T-helper 2 cell treated with Interferon-gamma antibody and Interleukin-4, amounts not matched to agents 5 μg/mL and 100 μg/mL, for 36 hours (primary cell): ENCODE measurements at regions not wholly inside any gene's neighbourhood (a gene's known extent, or its start where the extent isn't known, plus 50 kb on each side); places are given as distances from the start of the nearest gene placed in this dataset.

Experiments
- DNase-seq: peaks from one replicate; pipeline ENCODE4 v3.0.0; 2021; ENCODE audit warnings: low spot score
- H3K27ac Mint-ChIP-seq: one replicate; pipeline ENCODE4 v1.8.0; 2021; ENCODE audit warnings: mild to moderate bottlenecking, mixed read lengths
- H3K27me3 Mint-ChIP-seq: one replicate; pipeline ENCODE4 v1.8.0; 2021; ENCODE audit warnings: low read depth, mixed read lengths
- H3K36me3 Mint-ChIP-seq: one replicate; pipeline ENCODE4 v1.8.0; 2021; ENCODE audit warnings: low read depth, mixed read lengths
- H3K4me1 Mint-ChIP-seq: one replicate; pipeline ENCODE4 v1.8.0; 2021; ENCODE audit warnings: low read depth, mixed read lengths
- H3K4me3 Mint-ChIP-seq: one replicate; pipeline ENCODE4 v1.8.0; 2022; ENCODE audit warnings: mild to moderate bottlenecking, moderate library complexity, mixed read lengths
- H3K9me3 Mint-ChIP-seq: one replicate; pipeline ENCODE4 v1.8.0; 2021; ENCODE audit warnings: mixed read lengths

- no peak overlapping the region for H3K27ac Mint-ChIP-seq
- no peak overlapping the region for H3K4me3 Mint-ChIP-seq
- no peaks in the 10 kb centered on the region for H3K4me1 Mint-ChIP-seq
- DNase-seq = no peak
- no peaks in the 10 kb centered on the region for H3K27me3 Mint-ChIP-seq
- H3K9me3 Mint-ChIP-seq = peaks cover 5% of the 10 kb centered on the region
- H3K36me3 Mint-ChIP-seq = no peaks in the 10 kb centered on the region
These were observed 124.3 kb upstream of the ESRRG start for GRCh38 chr1:216847397-216848036.

- peaks cover 5% of the 10 kb centered on the region for H3K9me3 Mint-ChIP-seq
- DNase-seq = no peak
- no peak overlapping the region for H3K4me3 Mint-ChIP-seq
- H3K27ac Mint-ChIP-seq = no peak overlapping the region
- H3K36me3 Mint-ChIP-seq = no peaks in the 10 kb centered on the region
- no peaks in the 10 kb centered on the region for H3K27me3 Mint-ChIP-seq
- no peaks in the 10 kb centered on the region for H3K4me1 Mint-ChIP-seq
These were observed 123.1 kb upstream of the ESRRG start for GRCh38 chr1:216846339-216846738.

GRCh38 chr1:216843409-216843808 is 120.2 kb upstream of the ESRRG start:
- Mint-ChIP-seq H3K4me3 (no peak overlapping the region), H3K4me1 (no peaks in the 10 kb centered on the region), H3K27ac (no peak overlapping the region), H3K9me3 (no peaks in the 10 kb centered on the region), H3K27me3 (no peaks in the 10 kb centered on the region), H3K36me3 (no peaks in the 10 kb centered on the region)
- DNase-seq = no peak

DNA sequence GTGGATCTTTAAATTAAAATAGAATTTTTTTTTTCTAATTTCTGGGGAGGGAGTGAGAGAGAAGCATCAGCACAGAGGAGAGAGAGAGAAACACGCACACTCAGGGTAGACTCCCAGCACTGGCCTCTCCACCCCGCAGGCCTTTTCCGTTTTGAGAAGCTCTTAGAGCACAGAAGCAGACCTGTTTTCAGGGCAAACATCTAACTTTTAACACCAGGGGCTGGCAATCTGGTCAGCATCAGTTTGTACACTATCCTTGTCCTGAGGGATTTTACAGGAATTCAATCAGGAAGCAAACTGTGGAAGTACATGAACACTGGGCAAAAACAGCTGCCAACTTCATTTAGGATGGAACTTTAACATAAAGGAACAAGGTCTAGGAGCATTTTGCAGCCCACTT is 117.9 kb upstream of the ESRRG start:
- no peak for DNase-seq
- no peaks in the 10 kb centered on the region for H3K27me3 Mint-ChIP-seq
- no peak overlapping the region for H3K27ac Mint-ChIP-seq
- H3K4me1 Mint-ChIP-seq = no peaks in the 10 kb centered on the region
- H3K4me3 Mint-ChIP-seq = no peak overlapping the region
- peaks cover 3% of the 10 kb centered on the region for H3K9me3 Mint-ChIP-seq
- no peaks in the 10 kb centered on the region for H3K36me3 Mint-ChIP-seq

DNA sequence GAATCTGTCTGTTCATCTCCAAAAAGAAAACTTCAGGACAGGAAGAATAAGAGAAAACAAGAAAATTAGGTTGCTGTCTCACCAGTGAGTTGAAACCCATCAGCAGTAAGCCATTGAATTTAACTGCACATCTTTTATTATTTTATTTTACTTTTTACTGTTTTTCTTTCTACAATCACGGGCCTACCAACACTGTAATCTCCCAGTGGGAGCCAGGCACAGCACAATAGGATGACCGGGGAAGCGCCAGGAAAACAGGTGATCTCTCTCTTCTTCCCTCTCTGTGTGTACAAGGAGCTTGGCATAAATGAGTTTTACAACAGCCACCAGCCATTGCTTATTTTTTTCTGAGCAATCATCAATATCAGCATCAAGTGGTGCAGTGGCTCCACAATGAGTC is 113.1 kb upstream of the ESRRG start:
- H3K36me3 Mint-ChIP-seq = no peaks in the 10 kb centered on the region
- H3K27me3 Mint-ChIP-seq = no peaks in the 10 kb centered on the region
- no peaks in the 10 kb centered on the region for H3K4me1 Mint-ChIP-seq
- peaks cover 3% of the 10 kb centered on the region for H3K9me3 Mint-ChIP-seq
- DNase-seq = no peak
- H3K4me3 Mint-ChIP-seq = no peak overlapping the region
- H3K27ac Mint-ChIP-seq = no peak overlapping the region

- Mint-ChIP-seq H3K36me3 (no peaks in the 10 kb centered on the region), H3K4me3 (no peak overlapping the region), H3K4me1 (no peaks in the 10 kb centered on the region), H3K27ac (no peak overlapping the region), H3K9me3 (peaks cover 3% of the 10 kb centered on the region), H3K27me3 (no peaks in the 10 kb centered on the region)
- DNase-seq = no peak
These were observed 110.3 kb upstream of the ESRRG start for GRCh38 chr1:216833509-216833908.

DNA sequence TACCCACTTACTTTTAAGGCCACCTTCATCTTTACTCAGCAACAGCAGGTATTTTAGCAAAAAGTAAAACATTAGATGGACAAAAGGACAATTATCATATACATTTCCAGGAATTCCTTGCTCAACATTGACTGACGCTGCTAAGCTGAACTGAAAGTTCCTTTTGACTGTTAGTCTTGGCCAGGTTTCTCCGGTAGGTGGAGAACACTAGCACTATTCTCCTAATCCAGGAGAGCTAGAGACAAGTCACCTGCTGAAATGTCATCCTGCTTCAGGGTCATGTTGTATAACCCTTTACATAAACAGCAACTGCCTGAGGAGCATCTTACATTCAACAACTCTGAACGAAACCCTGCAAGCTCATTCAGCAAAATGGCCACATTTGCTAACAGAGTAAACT is 109.0 kb upstream of the ESRRG start:
- Mint-ChIP-seq H3K27me3 (no peaks in the 10 kb centered on the region), H3K4me3 (no peak overlapping the region), H3K27ac (no peak overlapping the region), H3K36me3 (no peaks in the 10 kb centered on the region), H3K4me1 (no peaks in the 10 kb centered on the region), H3K9me3 (peaks cover 3% of the 10 kb centered on the region)
- no peak for DNase-seq

- no peaks in the 10 kb centered on the region for H3K36me3 Mint-ChIP-seq
- no peak for DNase-seq
- H3K9me3 Mint-ChIP-seq = no peaks in the 10 kb centered on the region
- no peaks in the 10 kb centered on the region for H3K27me3 Mint-ChIP-seq
- no peaks in the 10 kb centered on the region for H3K4me1 Mint-ChIP-seq
- H3K27ac Mint-ChIP-seq = no peak overlapping the region
- H3K4me3 Mint-ChIP-seq = no peak overlapping the region
These were observed 107.4 kb upstream of the ESRRG start for GRCh38 chr1:216830424-216831210.

DNA sequence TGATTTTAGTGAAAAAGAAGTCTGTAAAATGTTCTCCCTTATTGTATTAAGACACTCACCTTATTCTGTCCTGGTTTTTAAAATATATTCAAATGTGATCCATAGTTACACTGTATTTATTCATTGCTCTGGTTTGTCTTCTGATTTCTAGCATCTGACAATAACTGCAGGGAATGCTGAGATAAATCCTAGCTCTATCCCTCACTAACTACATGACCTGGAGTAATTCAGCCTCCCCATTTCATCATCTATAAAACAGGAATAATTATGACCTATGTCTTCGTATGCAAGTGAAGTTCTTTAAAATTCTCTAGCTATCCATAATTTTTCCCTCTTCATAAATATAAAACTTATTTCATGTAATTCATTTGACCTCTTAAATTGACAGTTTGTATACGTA is 104.0 kb upstream of the ESRRG start:
- Mint-ChIP-seq H3K36me3 (no peaks in the 10 kb centered on the region), H3K9me3 (no peaks in the 10 kb centered on the region), H3K27me3 (no peaks in the 10 kb centered on the region), H3K4me1 (no peaks in the 10 kb centered on the region), H3K4me3 (no peak overlapping the region), H3K27ac (no peak overlapping the region)
- no peak for DNase-seq

- Mint-ChIP-seq H3K4me1 (no peaks in the 10 kb centered on the region), H3K27me3 (no peaks in the 10 kb centered on the region), H3K9me3 (no peaks in the 10 kb centered on the region), H3K36me3 (no peaks in the 10 kb centered on the region), H3K4me3 (no peak overlapping the region), H3K27ac (no peak overlapping the region)
- no peak for DNase-seq
These were observed 103.4 kb upstream of the ESRRG start for GRCh38 chr1:216826646-216827045.

GRCh38 chr1:216826214-216826613 is 103.0 kb upstream of the ESRRG start:
- Mint-ChIP-seq H3K36me3 (no peaks in the 10 kb centered on the region), H3K9me3 (no peaks in the 10 kb centered on the region), H3K4me3 (no peak overlapping the region), H3K27ac (no peak overlapping the region), H3K4me1 (no peaks in the 10 kb centered on the region), H3K27me3 (no peaks in the 10 kb centered on the region)
- no peak for DNase-seq

DNA sequence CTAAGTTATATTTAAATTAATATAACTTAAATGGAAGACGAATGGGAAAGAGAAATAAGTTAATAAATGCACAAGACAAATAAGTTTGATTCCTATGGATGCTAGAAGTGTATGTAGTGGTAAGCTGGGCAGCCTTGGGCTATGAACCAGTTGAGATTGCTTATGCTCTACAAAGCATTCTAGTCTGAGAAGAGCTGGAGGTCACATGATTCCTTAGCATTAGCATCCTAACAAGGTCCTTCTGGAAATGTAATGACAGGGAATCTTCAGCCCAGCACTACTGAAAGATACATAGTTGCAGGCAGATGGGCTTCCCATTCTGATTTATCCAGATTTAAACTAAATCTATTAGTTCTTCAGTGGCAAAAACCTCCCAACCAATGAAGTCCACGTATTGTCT is 102.3 kb upstream of the ESRRG start:
- no peaks in the 10 kb centered on the region for H3K27me3 Mint-ChIP-seq
- H3K9me3 Mint-ChIP-seq = no peaks in the 10 kb centered on the region
- no peaks in the 10 kb centered on the region for H3K4me1 Mint-ChIP-seq
- no peaks in the 10 kb centered on the region for H3K36me3 Mint-ChIP-seq
- no peak overlapping the region for H3K27ac Mint-ChIP-seq
- no peak overlapping the region for H3K4me3 Mint-ChIP-seq
- DNase-seq = no peak

GRCh38 chr1:216824511-216824910 is 101.3 kb upstream of the ESRRG start:
- Mint-ChIP-seq H3K9me3 (no peaks in the 10 kb centered on the region), H3K4me3 (no peak overlapping the region), H3K36me3 (no peaks in the 10 kb centered on the region), H3K27ac (no peak overlapping the region), H3K27me3 (no peaks in the 10 kb centered on the region), H3K4me1 (no peaks in the 10 kb centered on the region)
- DNase-seq = no peak

DNA sequence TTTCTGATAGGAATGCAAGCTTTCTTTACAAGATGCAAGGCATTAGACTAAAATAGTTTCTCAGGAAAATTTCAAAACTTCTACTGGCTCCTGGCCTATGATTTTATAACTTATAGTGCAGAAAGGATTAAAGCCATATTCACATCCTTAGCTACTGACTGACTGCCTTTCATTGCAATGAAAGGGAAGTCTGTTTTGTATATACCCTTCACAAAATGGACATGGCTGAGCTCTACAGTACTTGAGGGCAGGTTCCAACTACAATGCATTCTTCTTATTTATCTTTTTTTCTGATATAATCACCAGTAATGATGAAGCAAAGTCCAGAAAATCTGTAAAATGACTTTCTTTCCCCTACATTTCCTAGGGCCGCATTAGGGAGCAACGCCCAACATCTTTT is 100.5 kb upstream of the ESRRG start:
- Mint-ChIP-seq H3K36me3 (no peaks in the 10 kb centered on the region), H3K9me3 (no peaks in the 10 kb centered on the region), H3K4me3 (no peak overlapping the region), H3K27ac (no peak overlapping the region), H3K4me1 (no peaks in the 10 kb centered on the region), H3K27me3 (no peaks in the 10 kb centered on the region)
- no peak for DNase-seq

- Mint-ChIP-seq H3K4me3 (no peak overlapping the region), H3K27me3 (no peaks in the 10 kb centered on the region), H3K4me1 (no peaks in the 10 kb centered on the region), H3K36me3 (no peaks in the 10 kb centered on the region), H3K9me3 (no peaks in the 10 kb centered on the region), H3K27ac (no peak overlapping the region)
- DNase-seq = no peak
These were observed 99.3 kb upstream of the ESRRG start for GRCh38 chr1:216822480-216822879.
